Calu3 (cell line): ENCODE measurements at regions not wholly inside any gene's neighbourhood (a gene's known extent, or its start where the extent isn't known, plus 50 kb on each side); places are given as distances from the start of the nearest gene placed in this dataset.

Source experiments
- BruUV-seq: library from RNA; stranded (reverse); fragments of 400-500 nt; replicated peaks from 2 replicates; lab custom pipeline; 2021; lab: Mats Ljungman, UMichigan
- CTCF ChIA-PET: fragments of 300-600 bp; sonication (Branson Sonifier 250); formaldehyde crosslinking; loops from one replicate; lab custom pipeline; 2022; ENCODE audit warnings: antibody characterized with exemption; lab: Charles Lee
- DNase-seq: peaks from one replicate; pipeline ENCODE4 v3.0.0; 2022
- H3K27ac Mint-ChIP-seq: one replicate; pipeline ENCODE4 v1.8.0; 2022; ENCODE audit warnings: mixed read lengths; ENCODE audit not compliant: unreplicated experiment
- H3K27me3 Mint-ChIP-seq: one replicate; pipeline ENCODE4 v1.8.0; 2022; ENCODE audit warnings: mixed read lengths; ENCODE audit not compliant: unreplicated experiment
- H3K36me3 Mint-ChIP-seq: one replicate; pipeline ENCODE4 v1.8.0; 2022; ENCODE audit warnings: mild to moderate bottlenecking, moderate library complexity, mixed read lengths; ENCODE audit not compliant: insufficient read depth, unreplicated experiment
- H3K4me1 Mint-ChIP-seq: one replicate; pipeline ENCODE4 v1.8.0; 2022; ENCODE audit warnings: mild to moderate bottlenecking, low read depth, mixed read lengths; ENCODE audit not compliant: unreplicated experiment
- H3K4me3 Mint-ChIP-seq: one replicate; pipeline ENCODE4 v1.8.0; 2022; ENCODE audit warnings: mild to moderate bottlenecking, low read depth, moderate library complexity, mixed read lengths; ENCODE audit not compliant: unreplicated experiment
- H3K9me3 Mint-ChIP-seq: one replicate; pipeline ENCODE4 v1.8.0; 2022; ENCODE audit warnings: low read depth, mixed read lengths; ENCODE audit not compliant: unreplicated experiment
- intact Hi-C: fragments of 100-400 bp; cut with micrococcal nuclease; formaldehyde crosslinking; loops from one replicate; pipeline ENCODE4 v1.10.0; 2022; ENCODE audit not compliant: unreplicated experiment
- TF ChIP-seq, protein P1 (sequence below): fragments of 200-600 bp; IDR thresholded peaks from one replicate; pipeline ENCODE4 v1.8.0; 2022; ENCODE audit warnings: antibody characterized with exemption; ENCODE audit not compliant: unreplicated experiment

- BruUV-seq, result no TSS peak
- no peak overlapping the region for H3K27ac Mint-ChIP-seq
- H3K36me3 Mint-ChIP-seq, result no peaks in the 10 kb centered on the region
- TF ChIP-seq, protein P1, sequence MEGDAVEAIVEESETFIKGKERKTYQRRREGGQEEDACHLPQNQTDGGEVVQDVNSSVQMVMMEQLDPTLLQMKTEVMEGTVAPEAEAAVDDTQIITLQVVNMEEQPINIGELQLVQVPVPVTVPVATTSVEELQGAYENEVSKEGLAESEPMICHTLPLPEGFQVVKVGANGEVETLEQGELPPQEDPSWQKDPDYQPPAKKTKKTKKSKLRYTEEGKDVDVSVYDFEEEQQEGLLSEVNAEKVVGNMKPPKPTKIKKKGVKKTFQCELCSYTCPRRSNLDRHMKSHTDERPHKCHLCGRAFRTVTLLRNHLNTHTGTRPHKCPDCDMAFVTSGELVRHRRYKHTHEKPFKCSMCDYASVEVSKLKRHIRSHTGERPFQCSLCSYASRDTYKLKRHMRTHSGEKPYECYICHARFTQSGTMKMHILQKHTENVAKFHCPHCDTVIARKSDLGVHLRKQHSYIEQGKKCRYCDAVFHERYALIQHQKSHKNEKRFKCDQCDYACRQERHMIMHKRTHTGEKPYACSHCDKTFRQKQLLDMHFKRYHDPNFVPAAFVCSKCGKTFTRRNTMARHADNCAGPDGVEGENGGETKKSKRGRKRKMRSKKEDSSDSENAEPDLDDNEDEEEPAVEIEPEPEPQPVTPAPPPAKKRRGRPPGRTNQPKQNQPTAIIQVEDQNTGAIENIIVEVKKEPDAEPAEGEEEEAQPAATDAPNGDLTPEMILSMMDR, result no peak
- no peaks in the 10 kb centered on the region for H3K4me1 Mint-ChIP-seq
- peaks cover 61% of the 10 kb centered on the region for H3K27me3 Mint-ChIP-seq
- CTCF ChIA-PET, result no interaction called here
- no peak for DNase-seq
- no peak overlapping the region for H3K4me3 Mint-ChIP-seq
- H3K9me3 Mint-ChIP-seq, result no peaks in the 10 kb centered on the region
- intact Hi-C loops, result no loop called here
These were observed 66.7 kb upstream of the FAM20C start for GRCh38 chr7:125661-126060.

DNA sequence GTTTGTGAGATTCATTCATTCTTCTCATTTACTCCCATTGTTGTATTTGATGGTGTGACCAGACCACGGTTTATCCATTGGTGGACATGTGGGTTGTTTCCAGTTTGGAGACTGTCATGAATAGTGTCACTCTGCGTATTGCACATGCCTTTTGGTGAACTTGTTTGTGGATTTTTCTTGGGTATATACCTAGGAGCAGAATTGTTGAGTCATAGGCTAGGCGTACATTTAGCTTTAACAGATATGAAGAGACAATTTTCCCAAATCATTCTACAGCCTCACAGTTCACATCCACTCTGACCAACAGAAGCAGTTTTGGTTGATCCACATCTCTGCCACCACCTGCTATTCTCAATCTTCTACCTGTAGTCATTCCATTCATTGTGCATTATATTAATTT lies 66.0 kb upstream of the FAM20C start:
- CTCF ChIA-PET, result no interaction called here
- no peaks in the 10 kb centered on the region for H3K4me1 Mint-ChIP-seq
- TF ChIP-seq, protein P1, result no peak
- H3K27me3 Mint-ChIP-seq, result peaks cover 54% of the 10 kb centered on the region
- no peaks in the 10 kb centered on the region for H3K9me3 Mint-ChIP-seq
- H3K36me3 Mint-ChIP-seq, result no peaks in the 10 kb centered on the region
- no TSS peak for BruUV-seq
- H3K4me3 Mint-ChIP-seq, result no peak overlapping the region
- H3K27ac Mint-ChIP-seq, result no peak overlapping the region
- intact Hi-C loops, result no loop called here
- DNase-seq, result no peak

- CTCF ChIA-PET, result no interaction called here
- no TSS peak for BruUV-seq
- DNase-seq, result no peak
- Mint-ChIP-seq H3K36me3 (no peaks in the 10 kb centered on the region), H3K27me3 (peaks cover 51% of the 10 kb centered on the region), H3K4me1 (no peaks in the 10 kb centered on the region), H3K27ac (no peak overlapping the region), H3K4me3 (no peak overlapping the region), H3K9me3 (no peaks in the 10 kb centered on the region)
- intact Hi-C loops, result no loop called here
- TF ChIP-seq, protein P1, result no peak
These were observed 65.2 kb upstream of the FAM20C start for GRCh38 chr7:127064-127598.

DNA sequence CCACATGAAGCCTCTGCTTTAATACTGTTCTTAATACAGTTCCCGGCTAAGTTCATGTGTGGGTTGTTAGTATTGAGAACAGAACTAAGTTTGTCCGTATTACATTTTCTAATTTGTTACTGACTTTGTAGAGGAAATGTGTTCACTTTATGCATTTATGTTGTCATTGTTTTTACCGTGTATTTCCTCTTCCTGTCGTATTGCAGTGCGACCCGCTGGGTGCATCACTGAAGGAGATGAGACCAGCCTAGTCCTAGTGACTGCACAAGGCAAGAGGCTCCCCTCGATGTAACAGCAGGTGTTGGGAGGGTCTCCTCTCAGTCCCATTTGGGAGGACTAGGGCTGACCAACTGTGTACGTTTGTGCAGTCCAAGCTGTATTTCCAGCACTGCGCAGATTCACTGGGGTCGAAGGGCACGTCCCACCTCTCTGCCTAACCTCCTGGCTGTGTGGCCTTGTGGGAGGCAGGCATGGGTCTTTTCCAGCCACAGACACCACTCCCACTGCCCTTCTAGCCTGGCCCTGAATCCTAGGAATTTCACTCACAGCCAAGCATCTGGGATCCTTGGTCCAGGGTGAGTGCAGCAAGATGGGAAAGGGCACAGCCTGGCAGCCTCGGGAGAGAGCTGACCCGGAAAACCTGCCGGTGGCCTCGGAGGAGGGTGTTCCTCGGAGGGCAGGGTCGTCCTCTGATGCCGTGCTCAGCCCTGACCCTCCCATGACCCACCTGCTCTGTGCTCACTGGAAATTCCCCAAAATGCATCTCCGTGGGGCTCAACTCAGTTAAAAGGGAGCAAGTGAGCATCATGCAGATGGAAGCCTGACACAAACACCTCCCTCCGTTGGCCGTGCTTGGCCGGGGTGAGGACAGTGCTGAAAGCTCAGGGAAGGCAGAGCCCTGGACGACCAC lies 63.9 kb upstream of the FAM20C start:
- Mint-ChIP-seq H3K9me3 (no peaks in the 10 kb centered on the region), H3K36me3 (no peaks in the 10 kb centered on the region), H3K27me3 (peaks cover 51% of the 10 kb centered on the region), H3K27ac (no peak overlapping the region), H3K4me1 (no peaks in the 10 kb centered on the region), H3K4me3 (no peak overlapping the region)
- CTCF ChIA-PET, result no interaction called here
- DNase-seq, result no peak
- intact Hi-C loops, result no loop called here
- BruUV-seq, result no TSS peak
- TF ChIP-seq, protein P1, result no peak
